ENCODE measurements at regions not wholly inside any gene's neighbourhood (a gene's known extent, or its start where the extent isn't known, plus 50 kb on each side); places are given as distances from the start of the nearest gene placed in this dataset.
A peak's percentile ranks its signal among the peaks of the same experiment; 100 is the strongest.
"Not testable (repeated sequence)": the region's sequence is repeated elsewhere in the genome, so short reads cannot be mapped to it uniquely, and the experiment has no call there.

- peak; percentile 8 for DNase-seq (ENCODE audit: low spot score)
These were observed 61.9 kb downstream of the NPIPB5 start for GRCh38 chr16:22572331-22573224.

GRCh38 chr16:22573225-22573530, 62.5 kb downstream of the NPIPB5 start:
- DNase-seq (ENCODE audit: low spot score) = not testable (repeated sequence)

- not testable (repeated sequence) for DNase-seq (ENCODE audit: low spot score)
These were observed 65.8 kb downstream of the NPIPB5 start for GRCh38 chr16:22576506-22576905.

GRCh38 chr16:22583195-22583594, 72.5 kb downstream of the NPIPB5 start:
- not testable (repeated sequence) for DNase-seq (ENCODE audit: low spot score)

GRCh38 chr16:22584459-22584858, 73.8 kb downstream of the NPIPB5 start:
- not testable (repeated sequence) for DNase-seq (ENCODE audit: low spot score)

GRCh38 chr16:22584941-22585340, 74.2 kb downstream of the NPIPB5 start:
- not testable (repeated sequence) for DNase-seq (ENCODE audit: low spot score)

- DNase-seq (ENCODE audit: low spot score) = not testable (repeated sequence)
These were observed 74.7 kb downstream of the NPIPB5 start for GRCh38 chr16:22585431-22585830.

- DNase-seq (ENCODE audit: low spot score) = not testable (repeated sequence)
These were observed 76.0 kb downstream of the NPIPB5 start for GRCh38 chr16:22586732-22587131.

- DNase-seq (ENCODE audit: low spot score) = not testable (repeated sequence)
These were observed 79.1 kb downstream of the NPIPB5 start for GRCh38 chr16:22589757-22590156.

- DNase-seq (ENCODE audit: low spot score) = not testable (repeated sequence)
These were observed 85.9 kb downstream of the NPIPB5 start for GRCh38 chr16:22596445-22597045.

- not testable (repeated sequence) for DNase-seq (ENCODE audit: low spot score)
These were observed 93.1 kb downstream of the NPIPB5 start for GRCh38 chr16:22603744-22604143.

GRCh38 chr16:22606619-22607018, 95.9 kb downstream of the NPIPB5 start:
- DNase-seq (ENCODE audit: low spot score) = not testable (repeated sequence)

- DNase-seq (ENCODE audit: low spot score) = not testable (repeated sequence)
These were observed 99.1 kb downstream of the NPIPB5 start for GRCh38 chr16:22609798-22610197.

GRCh38 chr16:22611128-22611527, 100.4 kb downstream of the NPIPB5 start:
- DNase-seq (ENCODE audit: low spot score) = not testable (repeated sequence)

GRCh38 chr16:22614271-22614947, 103.7 kb downstream of the NPIPB5 start:
- no peak for DNase-seq (ENCODE audit: low spot score)

- DNase-seq (ENCODE audit: low spot score) = no peak
These were observed 108.2 kb downstream of the NPIPB5 start for GRCh38 chr16:22618842-22619241.

- no peak for DNase-seq (ENCODE audit: low spot score)
These were observed 111.0 kb downstream of the NPIPB5 start for GRCh38 chr16:22621586-22622155.

GRCh38 chr16:22622703-22623102, 112.0 kb downstream of the NPIPB5 start:
- no peak for DNase-seq (ENCODE audit: low spot score)

GRCh38 chr16:22623351-22623781, 112.7 kb downstream of the NPIPB5 start:
- no peak for DNase-seq (ENCODE audit: low spot score)

GRCh38 chr16:22624038-22624799, 113.5 kb downstream of the NPIPB5 start:
- DNase-seq (ENCODE audit: low spot score) = no peak
